ENCODE measurements at regions not wholly inside any gene's neighbourhood (a gene's known extent, or its start where the extent isn't known, plus 50 kb on each side); places are given as distances from the start of the nearest gene placed in this dataset.

- TF ChIP-seq CTCF (IDR thresholded peaks at IDR 0.05; ENCODE audit: insufficient read depth, low read depth, low read length) (no peak), EZH2 (IDR thresholded peaks at IDR 0.05; ENCODE audit: insufficient read depth, low read length) (no peak)
These were observed 273.8 kb upstream of the ZC3H12C start for GRCh38 chr11:109819410-109819809.
